Jurkat, Clone E6-1 (cell line): ENCODE measurements at regions not wholly inside any gene's neighbourhood (a gene's known extent, or its start where the extent isn't known, plus 50 kb on each side); places are given as distances from the start of the nearest gene placed in this dataset.

Experiments used
- DNase-seq: peaks from one replicate; pipeline ENCODE4 v3.0.0-alpha.2; 2011; ENCODE audit warnings: low read depth, low spot score
- H3K4me3 ChIP-seq: 2 replicates; pipeline ENCODE4 v1.5.1; 2011; ENCODE audit warnings: mild to moderate bottlenecking, low read length, control low read depth, moderate library complexity

- no peak overlapping the region for H3K4me3 ChIP-seq
- DNase-seq, result no peak
Observed at GRCh38 chr2:44866152-44866551, 75.3 kb upstream of the SIX3 start.

- DNase-seq, result no peak
- no peak overlapping the region for H3K4me3 ChIP-seq
Observed at GRCh38 chr2:44869761-44870160, 71.7 kb upstream of the SIX3 start.

- DNase-seq, result no peak
- no peak overlapping the region for H3K4me3 ChIP-seq
Observed at GRCh38 chr2:44877417-44877816, 64.1 kb upstream of the SIX3 start.

GRCh38 chr2:44879269-44880124, 62.0 kb upstream of the SIX3 start:
- DNase-seq, result no peak

GRCh38 chr2:44880125-44880483, 61.4 kb upstream of the SIX3 start:
- no peak overlapping the region for H3K4me3 ChIP-seq
- DNase-seq, result no peak

More at GRCh38 chr2:44879269-44880124, 62.0 kb upstream of the SIX3 start:
- H3K4me3 ChIP-seq, result no peak overlapping the region

GRCh38 chr2:44881856-44882255, 59.6 kb upstream of the SIX3 start:
- no peak overlapping the region for H3K4me3 ChIP-seq
- no peak for DNase-seq

- H3K4me3 ChIP-seq, result no peak overlapping the region
- no peak for DNase-seq
Observed at GRCh38 chr2:44883356-44883755, 58.1 kb upstream of the SIX3 start.

GRCh38 chr2:44884231-44884630, 57.3 kb upstream of the SIX3 start:
- no peak for DNase-seq
- H3K4me3 ChIP-seq, result no peak overlapping the region

GRCh38 chr2:44884677-44885076, 56.8 kb upstream of the SIX3 start:
- DNase-seq, result no peak

GRCh38 chr2:44886414-44886813, 55.1 kb upstream of the SIX3 start:
- no peak overlapping the region for H3K4me3 ChIP-seq
- no peak for DNase-seq

More at GRCh38 chr2:44884677-44885076, 56.8 kb upstream of the SIX3 start:
- H3K4me3 ChIP-seq, result no peak overlapping the region

GRCh38 chr2:44889096-44889495, 52.4 kb upstream of the SIX3 start:
- DNase-seq, result no peak
- no peak overlapping the region for H3K4me3 ChIP-seq
